K562 (cell line): ENCODE measurements at regions not wholly inside any gene's neighbourhood (a gene's known extent, or its start where the extent isn't known, plus 50 kb on each side); places are given as distances from the start of the nearest gene placed in this dataset.

Experiments
- ATF7 ChIP-seq: fragments of 450-650 bp; IDR thresholded peaks from 2 replicates; pipeline ENCODE4 v1.7.1; 2014; ENCODE audit warnings: mild to moderate bottlenecking, moderate library complexity
- FOXK1 ChIP-seq: sonication (generic); formaldehyde crosslinking; IDR thresholded peaks from 2 replicates; pipeline ENCODE4 v1.8.0; 2022; ENCODE audit warnings: missing genetic modification reagents, mild to moderate bottlenecking, borderline replicate concordance
- MTA2 ChIP-seq: fragments of 450-650 bp; IDR thresholded peaks from 2 replicates; pipeline ENCODE4 v1.6.1; 2016; ENCODE audit warnings: low read depth
- MYBL2 ChIP-seq, 2 experiments: fragments of 450-650 bp in 1 of 2; sonication (generic) in 1 of 2; formaldehyde crosslinking in 1 of 2; IDR thresholded peaks; 2 replicates each; pipeline versions ENCODE4 v1.6.1 to v1.8.1; 2017 to 2022; ENCODE audit warnings: borderline replicate concordance in 1 of 2, inconsistent platforms in 1 of 2, low read depth in 1 of 2, mild to moderate bottlenecking in 1 of 2, missing genetic modification reagents in 1 of 2, moderate library complexity in 1 of 2
- SMAD3 ChIP-seq: fragments of 450-650 bp; formaldehyde crosslinking; conservative IDR thresholded peaks from 2 replicates; pipeline ENCODE4 v1.4.0; 2020; ENCODE audit warnings: mild to moderate bottlenecking
- ZC3H4 ChIP-seq: sonication (generic); formaldehyde crosslinking; IDR thresholded peaks from 2 replicates; pipeline ENCODE4 v1.9.0; 2021; ENCODE audit warnings: missing genetic modification reagents, borderline replicate concordance
- ZNF12 ChIP-seq: sonication (generic); formaldehyde crosslinking; IDR thresholded peaks from 2 replicates; pipeline ENCODE4 v1.4.0; 2020; ENCODE audit warnings: mild to moderate bottlenecking, missing genetic modification reagents
- ZNF3 ChIP-seq: fragments of 250-450 bp; sonication (Bioruptor Pico); IDR thresholded peaks from 2 replicates; pipeline ENCODE4 v1.5.0; 2021; ENCODE audit warnings: mild to moderate bottlenecking, moderate library complexity
- ZNF589 ChIP-seq: fragments of 200-800 bp; sonication (Bioruptor generic); IDR thresholded peaks from 2 replicates; pipeline ENCODE4 v1.6.1; 2016; ENCODE audit warnings: low read depth, missing genetic modification characterization, missing compliant biosample characterization
- TF ChIP-seq, protein P1 (sequence below), 3 experiments: IDR thresholded peaks in 2 of 3; conservative IDR thresholded peaks in 1 of 3; 2 replicates each; pipeline ENCODE4 v1.5.1; 2011 to 2012; ENCODE audit warnings: low read length in 3 of 3, mild to moderate bottlenecking in 3 of 3, control low read depth in 2 of 3, improper control_type of control experiment in 1 of 3, inconsistent platforms in 1 of 3, low read depth in 1 of 3, mixed read lengths in 1 of 3, moderate library complexity in 1 of 3; ENCODE audit not compliant: insufficient read depth in 2 of 3
- TF ChIP-seq, protein P2 (sequence below), 2 experiments: fragments of 450-650 bp in 1 of 2; sonication (generic) in 1 of 2; formaldehyde crosslinking in 1 of 2; IDR thresholded peaks; 2 replicates each; pipeline versions ENCODE4 v1.7.1 to v1.9.0; 2016 to 2022; ENCODE audit warnings: inconsistent platforms in 1 of 2, mild to moderate bottlenecking in 1 of 2, missing genetic modification reagents in 1 of 2

DNA sequence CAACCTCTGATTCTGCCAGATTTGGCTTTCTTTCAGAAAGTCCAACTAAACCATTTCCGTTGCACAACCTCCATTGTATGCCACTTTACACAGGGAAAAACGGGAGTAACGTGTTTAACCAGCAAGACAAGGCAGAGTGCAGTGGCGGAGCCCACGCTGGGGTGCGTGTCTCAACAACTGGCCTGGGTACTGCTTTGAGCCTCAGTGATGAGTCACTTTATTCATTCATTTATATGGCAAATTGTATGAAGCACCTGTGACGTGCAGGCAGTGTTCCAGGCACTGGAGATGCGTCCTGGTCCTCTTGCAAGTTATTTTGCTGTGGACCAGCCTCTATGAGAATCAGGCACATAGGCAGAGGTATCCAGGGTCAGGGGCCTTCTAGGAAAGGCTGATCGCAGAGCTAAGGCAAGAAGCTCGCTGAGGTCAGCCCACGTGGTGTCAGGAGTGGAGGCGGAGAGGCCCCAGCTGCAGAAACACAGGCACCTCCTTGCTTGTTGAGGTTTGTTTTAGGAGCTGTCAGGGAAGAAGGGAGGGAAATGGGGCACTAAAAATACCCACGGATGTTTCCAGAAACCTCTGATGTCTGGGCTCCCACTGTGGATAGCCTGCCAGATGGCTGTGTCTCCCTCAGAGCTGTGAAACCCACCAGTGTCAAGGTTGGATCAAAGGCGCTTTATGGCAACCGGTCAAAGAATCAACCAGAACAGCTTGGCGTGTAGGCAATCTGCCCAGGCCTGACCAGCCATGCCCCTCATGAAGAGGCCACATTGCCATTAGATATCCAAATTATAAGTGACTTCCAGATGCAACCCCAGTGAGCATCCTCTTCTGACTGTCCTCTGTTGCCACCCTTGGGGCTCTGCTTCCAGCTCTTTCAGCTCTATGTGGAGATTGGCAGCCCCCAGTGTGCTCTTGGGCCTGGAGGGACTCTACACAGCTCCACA lies 157.2 kb downstream of the CD83 start:
- TF ChIP-seq, protein P1, sequence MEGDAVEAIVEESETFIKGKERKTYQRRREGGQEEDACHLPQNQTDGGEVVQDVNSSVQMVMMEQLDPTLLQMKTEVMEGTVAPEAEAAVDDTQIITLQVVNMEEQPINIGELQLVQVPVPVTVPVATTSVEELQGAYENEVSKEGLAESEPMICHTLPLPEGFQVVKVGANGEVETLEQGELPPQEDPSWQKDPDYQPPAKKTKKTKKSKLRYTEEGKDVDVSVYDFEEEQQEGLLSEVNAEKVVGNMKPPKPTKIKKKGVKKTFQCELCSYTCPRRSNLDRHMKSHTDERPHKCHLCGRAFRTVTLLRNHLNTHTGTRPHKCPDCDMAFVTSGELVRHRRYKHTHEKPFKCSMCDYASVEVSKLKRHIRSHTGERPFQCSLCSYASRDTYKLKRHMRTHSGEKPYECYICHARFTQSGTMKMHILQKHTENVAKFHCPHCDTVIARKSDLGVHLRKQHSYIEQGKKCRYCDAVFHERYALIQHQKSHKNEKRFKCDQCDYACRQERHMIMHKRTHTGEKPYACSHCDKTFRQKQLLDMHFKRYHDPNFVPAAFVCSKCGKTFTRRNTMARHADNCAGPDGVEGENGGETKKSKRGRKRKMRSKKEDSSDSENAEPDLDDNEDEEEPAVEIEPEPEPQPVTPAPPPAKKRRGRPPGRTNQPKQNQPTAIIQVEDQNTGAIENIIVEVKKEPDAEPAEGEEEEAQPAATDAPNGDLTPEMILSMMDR (IDR thresholded peaks at IDR 0.05 in 2 of 3, conservative IDR thresholded peaks at IDR 0.05 in 1 of 3; ENCODE audit: insufficient read depth in 2 of 3, low read depth in 1 of 3, low read length in 3 of 3): no peak
- TF ChIP-seq, protein P2, sequence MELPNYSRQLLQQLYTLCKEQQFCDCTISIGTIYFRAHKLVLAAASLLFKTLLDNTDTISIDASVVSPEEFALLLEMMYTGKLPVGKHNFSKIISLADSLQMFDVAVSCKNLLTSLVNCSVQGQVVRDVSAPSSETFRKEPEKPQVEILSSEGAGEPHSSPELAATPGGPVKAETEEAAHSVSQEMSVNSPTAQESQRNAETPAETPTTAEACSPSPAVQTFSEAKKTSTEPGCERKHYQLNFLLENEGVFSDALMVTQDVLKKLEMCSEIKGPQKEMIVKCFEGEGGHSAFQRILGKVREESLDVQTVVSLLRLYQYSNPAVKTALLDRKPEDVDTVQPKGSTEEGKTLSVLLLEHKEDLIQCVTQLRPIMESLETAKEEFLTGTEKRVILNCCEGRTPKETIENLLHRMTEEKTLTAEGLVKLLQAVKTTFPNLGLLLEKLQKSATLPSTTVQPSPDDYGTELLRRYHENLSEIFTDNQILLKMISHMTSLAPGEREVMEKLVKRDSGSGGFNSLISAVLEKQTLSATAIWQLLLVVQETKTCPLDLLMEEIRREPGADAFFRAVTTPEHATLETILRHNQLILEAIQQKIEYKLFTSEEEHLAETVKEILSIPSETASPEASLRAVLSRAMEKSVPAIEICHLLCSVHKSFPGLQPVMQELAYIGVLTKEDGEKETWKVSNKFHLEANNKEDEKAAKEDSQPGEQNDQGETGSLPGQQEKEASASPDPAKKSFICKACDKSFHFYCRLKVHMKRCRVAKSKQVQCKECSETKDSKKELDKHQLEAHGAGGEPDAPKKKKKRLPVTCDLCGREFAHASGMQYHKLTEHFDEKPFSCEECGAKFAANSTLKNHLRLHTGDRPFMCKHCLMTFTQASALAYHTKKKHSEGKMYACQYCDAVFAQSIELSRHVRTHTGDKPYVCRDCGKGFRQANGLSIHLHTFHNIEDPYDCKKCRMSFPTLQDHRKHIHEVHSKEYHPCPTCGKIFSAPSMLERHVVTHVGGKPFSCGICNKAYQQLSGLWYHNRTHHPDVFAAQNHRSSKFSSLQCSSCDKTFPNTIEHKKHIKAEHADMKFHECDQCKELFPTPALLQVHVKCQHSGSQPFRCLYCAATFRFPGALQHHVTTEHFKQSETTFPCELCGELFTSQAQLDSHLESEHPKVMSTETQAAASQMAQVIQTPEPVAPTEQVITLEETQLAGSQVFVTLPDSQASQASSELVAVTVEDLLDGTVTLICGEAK (IDR thresholded peaks at IDR 0.05): no peak
- TF ChIP-seq, protein P2 (CRISPR knock-in tag; IDR thresholded peaks at IDR 0.05): no peak
- TF ChIP-seq ATF7: no peak
- no peak for TF ChIP-seq ZNF3 (CRISPR knock-in tag)
- no peak for TF ChIP-seq MYBL2 (IDR thresholded peaks at IDR 0.05; ENCODE audit: low read depth)
- TF ChIP-seq MYBL2 (CRISPR knock-in tag; IDR thresholded peaks at IDR 0.05; ENCODE audit: borderline replicate concordance): no peak
- no peak for TF ChIP-seq MTA2
- TF ChIP-seq ZNF12 (CRISPR knock-in tag): no peak
- TF ChIP-seq ZC3H4: no peak
- no peak for TF ChIP-seq FOXK1 (CRISPR knock-in tag)
- no peak for TF ChIP-seq ZNF589 (CRISPR knock-in tag)
- TF ChIP-seq SMAD3 (CRISPR knock-in tag): no peak
